Stimulated activated CD8-positive, alpha-beta memory T cell treated with anti-CD3 and anti-CD28 coated beads, Interleukin-2, amount 100 ng/mL, for 48 hours (primary cell): ENCODE measurements at regions not wholly inside any gene's neighbourhood (a gene's known extent, or its start where the extent isn't known, plus 50 kb on each side); places are given as distances from the start of the nearest gene placed in this dataset.

ENCODE experiments used
- DNase-seq, 2 donors: peaks; one replicate each; pipeline ENCODE4 v3.0.0-alpha.2; 2020; ENCODE audit warnings: low read depth in 2 of 2

DNA sequence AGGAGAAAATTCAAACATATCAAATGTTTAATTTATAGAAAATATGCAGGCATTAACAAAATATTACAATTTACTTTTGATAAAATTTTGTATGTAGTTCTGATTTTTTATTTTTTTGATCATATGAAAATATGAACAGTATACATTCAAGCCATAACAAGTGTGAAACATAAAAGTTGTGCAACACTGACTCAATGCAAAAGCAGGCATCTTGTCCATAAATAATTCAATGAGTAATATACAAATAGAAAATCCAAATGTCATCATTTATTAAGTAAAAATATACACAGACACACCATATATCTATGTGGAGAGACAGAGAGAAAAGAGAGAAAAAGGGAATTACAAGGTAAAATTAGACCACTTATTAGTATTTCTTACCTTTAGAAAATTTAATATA, 1183.9 kb downstream of the SLITRK1 start:
- no peak for DNase-seq

DNA sequence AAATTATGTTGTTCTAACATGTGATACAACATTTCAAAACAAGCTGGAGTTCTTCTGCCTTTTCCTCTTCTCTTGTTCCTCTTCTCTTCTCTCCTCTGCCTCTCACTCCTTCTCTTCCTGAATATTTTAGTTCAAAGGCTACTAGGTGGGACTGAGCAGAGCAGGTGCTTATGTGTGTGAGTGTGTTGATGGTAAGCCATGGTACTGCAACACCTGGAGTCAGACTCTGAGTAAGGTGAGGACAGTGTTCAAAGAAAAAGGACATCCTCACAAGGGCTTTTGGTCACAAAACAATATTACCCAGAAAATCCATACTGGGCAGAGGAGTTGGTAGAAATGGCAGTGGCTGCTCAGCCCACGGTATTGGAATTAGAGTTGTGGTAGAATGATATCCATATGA, 1188.7 kb downstream of the SLITRK1 start:
- DNase-seq: no peak

DNA sequence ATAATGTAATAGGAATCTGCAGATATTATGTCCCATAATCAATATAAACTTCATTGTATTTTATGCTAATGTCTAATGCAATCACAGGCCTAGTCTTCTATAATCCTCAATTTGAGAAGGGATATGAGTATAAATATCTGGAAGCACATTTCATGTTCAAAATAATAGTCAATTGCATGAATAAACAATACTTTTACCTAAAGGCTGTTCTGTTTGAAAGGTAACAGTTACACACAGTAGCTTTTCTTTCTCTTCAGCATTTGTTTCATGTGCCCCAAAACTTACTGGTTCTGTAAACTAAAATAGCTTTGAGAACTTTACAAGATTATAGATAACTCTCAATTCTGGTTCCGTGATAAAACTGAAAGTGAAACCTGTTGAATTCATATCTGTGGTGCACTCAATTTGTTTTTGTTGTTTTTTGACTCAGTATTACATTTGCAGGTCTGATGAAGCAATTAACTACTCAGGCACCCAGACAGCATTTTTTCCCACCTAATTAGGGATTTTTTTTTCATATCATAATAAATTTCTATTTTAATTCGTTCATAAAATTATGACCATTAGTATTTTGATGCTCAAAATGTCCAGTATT, 1193.8 kb downstream of the SLITRK1 start:
- DNase-seq: no peak

DNA sequence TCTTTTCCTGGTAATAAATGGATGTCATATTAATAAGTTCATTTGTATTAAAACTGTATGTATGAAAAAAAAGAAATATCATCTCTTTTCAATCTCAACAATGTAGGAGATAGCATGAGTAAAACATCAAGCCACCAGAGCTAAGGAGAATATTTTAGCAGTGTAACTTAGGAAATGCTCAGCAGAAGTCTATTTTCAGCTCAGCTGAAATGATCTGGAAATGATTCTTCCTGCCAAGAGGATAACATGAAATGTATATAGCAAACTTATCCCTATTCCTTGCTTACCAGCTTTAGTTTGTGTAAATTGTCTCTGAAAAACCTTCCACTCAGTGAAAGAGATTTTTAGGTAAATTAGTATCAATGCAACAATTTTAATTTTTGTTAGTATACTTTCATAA, 1194.4 kb downstream of the SLITRK1 start:
- no peak for DNase-seq

DNA sequence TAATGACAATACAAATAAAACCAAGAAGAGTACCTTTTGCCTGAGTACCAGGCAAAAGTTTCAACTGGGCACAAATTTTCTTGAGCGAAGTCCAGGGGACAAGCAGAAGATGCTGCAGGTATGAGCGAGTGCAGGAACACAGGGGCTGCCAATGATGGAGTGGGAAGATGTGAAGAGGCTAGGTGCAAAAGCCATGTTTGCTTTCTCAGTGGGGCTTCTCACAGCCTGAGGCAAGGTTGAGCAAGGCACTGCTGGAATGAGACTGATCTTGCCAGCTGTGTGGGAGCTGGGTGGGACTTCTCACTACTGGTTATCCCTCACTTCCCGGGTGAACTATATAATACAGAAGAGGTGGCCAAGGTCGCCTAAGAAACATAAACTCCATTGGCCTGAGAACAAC, 1200.7 kb downstream of the SLITRK1 start:
- no peak for DNase-seq

DNA sequence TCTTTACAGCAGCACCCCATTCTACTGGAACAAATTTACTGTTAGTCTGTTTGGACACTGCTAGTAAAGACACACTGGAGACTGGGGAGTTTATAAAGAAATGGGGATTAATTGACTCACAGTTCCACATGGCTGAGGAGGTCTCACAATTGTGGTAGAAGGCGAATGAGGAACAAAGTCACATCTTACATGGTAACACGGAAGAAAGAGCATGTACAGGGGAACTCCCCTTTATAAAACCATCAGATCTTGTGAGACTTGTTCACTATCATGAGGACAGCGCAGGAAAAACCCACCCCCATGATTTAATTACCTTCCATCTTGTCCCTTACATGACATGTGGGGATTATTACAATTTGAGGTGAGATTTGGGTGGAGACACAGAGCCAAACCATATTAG, 1204.2 kb downstream of the SLITRK1 start:
- DNase-seq: no peak

DNA sequence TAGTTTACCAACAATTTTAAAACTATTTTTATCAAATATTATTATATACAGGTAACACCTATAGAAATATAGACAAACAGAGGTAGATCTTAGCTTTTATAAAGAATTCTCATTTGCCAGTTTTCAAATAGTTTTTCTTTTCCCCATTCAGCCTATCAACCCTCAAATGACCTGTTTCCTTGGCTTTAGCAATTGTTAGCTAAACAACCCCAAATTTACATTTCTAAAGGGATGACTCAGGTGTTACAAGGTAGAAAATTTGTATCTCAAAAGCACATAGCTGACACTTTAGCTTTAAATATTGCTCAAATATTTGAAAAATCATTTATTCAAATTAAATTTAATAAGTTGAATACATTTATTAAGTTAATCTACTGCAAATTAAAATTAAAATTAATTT, 1207.2 kb downstream of the SLITRK1 start:
- no peak for DNase-seq

DNA sequence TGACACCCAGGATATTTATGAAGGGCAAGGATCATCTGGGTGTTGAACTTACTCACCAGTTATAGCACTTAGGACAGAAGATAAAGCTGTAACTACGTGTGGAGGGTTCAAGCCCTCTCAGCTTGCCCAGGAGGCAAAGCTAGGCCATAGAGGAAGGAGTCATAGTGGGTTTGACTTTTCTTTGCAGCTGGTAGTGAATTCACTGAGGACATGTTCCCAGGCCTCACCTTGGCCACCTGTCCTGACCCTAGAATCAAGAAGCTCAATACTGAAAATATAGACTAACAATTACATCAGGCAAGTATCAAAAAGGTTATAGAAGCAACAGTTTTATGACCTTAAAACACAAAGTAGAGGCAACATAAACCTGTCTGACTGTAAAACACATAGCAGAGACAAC, 1207.7 kb downstream of the SLITRK1 start:
- no peak for DNase-seq

DNA sequence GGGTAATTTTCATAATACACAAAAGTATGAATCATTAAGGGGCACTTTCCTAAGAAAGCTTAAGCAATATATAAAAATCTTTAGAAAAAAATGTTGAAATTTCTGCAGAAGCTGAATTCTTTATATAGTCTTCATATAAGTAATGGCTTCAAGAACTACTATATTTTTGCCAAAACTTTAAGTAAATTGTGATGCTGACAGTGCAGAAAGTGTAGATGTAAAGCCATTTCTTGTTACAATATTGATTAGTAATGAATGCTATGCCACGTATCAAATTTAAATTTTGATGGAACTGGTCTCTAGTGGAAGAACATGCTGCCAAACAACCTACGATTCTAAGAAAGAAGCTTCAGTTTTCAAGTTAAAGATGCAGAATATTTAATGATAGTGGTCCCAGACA, 1210.0 kb downstream of the SLITRK1 start:
- DNase-seq: no peak

DNA sequence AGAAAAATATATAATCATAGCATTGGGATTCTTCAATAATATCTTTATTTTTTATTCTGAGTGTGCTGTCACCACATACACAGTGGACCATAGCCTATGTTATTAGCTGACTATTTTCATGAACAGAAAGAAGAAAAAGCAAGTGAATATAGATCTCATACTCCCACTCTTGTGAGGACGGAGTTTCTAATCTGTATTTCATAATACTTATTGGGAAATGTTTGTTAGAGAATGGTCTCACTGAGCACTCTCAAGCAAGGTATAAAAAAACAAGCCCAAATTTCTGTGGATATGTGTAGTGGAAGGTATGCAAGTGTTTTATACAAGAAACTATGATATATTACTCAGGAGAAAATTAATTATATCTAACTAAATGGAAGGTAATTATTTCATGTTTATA, 1218.1 kb downstream of the SLITRK1 start:
- no peak for DNase-seq

DNA sequence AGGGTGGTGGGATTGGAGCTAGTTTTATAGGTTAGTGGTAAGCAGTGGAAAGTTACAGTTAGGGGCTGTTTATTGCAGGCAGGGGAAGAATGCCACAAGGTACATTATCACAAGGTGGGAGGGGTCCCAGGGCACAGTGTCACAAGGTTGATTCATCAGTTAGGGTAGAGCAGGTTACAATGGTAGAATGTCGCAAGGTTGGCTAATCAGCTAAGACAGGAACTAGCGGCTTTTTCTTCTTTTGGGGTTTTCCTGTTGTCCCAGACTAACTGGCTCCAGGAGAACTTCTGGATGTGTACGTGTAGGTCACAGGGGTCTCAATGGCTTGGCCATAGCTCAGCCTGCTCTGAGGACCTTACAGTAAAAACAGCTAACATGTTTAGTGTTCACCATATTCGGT, 1221.1 kb downstream of the SLITRK1 start:
- DNase-seq: no peak

DNA sequence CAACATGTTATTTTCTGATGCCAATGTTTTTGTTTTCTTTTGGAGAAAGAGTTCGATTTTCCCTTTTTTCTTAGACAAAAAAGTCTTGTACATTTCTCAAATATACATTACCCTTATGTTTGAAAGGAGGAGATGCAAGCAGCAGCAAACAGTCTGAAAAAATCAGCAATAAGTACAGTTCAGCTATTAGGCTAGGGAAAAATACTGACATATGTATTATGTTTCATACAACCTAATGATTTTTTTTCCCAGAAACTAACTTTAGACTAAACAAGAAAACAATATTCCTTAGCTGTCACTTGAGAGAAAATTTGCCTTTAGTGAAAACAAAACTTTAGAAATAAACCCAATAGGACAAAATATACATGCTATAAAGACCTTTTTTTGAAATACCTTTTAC, 1223.5 kb downstream of the SLITRK1 start:
- DNase-seq: no peak

DNA sequence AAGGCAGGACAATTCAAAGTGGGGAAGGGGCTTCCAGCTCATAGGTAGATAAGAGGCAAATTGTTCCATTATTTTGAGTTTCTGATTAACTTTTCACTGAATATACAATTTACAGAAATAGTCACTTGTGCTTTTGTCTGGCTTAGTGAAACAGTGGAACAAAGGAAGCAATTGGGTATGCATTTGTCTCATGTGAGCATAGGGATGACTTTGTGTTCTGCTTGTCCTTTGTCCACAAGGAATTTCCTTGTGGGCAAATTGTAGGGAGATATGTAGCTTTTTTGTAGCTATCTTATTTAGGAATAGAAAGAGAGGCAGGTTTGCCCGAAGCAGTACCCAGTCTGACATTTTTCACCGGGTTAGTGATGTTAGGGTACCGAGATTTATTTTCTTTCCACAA, 1224.8 kb downstream of the SLITRK1 start:
- DNase-seq: no peak

DNA sequence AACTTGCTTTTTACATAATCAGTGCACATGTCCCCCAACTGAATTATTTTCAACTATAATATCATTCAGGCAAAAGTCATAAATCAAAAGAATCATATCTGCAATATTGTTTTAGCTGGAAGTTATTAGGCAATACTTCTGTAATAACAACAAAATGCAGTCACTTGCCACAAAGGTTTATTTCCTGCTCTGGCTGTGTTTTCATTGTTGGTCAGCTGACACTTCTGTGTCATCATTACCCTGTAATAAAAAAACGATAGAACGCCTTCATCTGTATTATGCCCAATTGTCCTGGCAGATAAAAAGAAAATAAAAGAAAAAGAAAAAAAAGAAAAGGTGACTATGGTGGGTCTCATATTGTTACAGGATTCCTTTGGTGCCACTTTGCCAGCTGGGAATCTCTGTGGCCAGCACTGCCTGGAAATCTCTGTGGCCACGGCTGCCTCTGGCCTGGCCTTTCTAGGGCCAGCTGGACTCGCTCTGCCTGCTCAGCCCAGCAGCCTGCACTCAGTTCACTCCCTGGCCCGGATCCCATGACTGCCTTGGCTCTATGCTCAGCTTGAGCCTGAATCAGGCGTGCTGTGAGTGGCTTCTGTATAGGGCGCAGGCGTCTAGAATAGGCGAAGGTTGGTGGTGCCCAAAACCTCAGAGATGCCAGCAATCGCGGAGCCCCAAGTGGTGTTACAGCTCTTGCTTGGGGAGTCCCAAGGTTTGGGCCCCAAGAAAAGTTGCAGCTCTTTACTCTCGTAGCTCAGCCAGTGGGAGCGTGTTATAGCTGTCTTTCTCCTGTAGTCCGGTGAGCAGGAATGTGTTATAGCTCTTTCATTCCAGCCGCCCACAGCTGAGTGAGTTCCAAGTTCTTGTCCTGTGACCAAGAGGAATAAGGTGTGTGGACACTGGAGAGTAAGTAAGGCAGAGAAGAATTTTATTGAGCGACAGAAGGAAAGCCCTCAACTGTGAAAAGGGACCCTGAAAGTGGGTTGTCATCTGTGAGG, 1227.1 kb downstream of the SLITRK1 start:
- DNase-seq: no peak

DNA sequence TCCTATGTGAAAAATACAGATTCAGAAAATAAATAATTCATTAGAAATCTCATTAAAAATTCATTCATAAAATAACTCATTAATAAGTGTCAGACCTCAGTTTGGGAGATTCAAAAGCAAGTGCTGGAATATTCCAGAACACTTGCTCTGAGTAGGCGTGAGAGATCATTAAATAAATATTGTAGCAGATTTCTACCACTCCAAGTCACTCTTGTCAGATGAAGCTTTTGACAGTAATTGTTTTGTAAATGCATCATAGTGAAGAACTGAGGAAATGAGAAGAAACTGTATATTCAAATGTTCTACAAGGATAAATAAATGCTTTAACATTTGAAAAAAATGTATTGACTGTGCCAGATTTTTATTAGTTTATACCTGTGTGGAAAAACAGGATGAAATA, 1228.1 kb downstream of the SLITRK1 start:
- no peak for DNase-seq

DNA sequence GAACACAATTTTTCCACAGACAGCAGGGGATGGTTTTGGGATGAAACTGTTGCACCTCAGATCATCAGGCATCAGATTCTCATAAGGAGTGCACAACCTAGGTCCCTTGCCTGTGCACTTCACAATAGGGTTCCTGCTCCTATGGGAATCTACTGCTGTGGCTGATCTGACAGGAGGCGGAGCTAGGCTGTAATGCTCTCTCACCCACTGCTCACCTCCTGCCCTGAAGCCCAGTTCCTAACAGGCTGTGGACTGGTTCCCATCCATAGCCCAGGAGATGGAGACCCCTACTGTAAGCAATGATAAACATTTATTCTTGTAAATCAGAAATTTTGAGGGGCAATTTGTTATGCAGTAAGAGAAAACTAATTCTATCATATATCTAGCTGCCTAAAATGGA, 1234.7 kb downstream of the SLITRK1 start:
- no peak for DNase-seq

DNA sequence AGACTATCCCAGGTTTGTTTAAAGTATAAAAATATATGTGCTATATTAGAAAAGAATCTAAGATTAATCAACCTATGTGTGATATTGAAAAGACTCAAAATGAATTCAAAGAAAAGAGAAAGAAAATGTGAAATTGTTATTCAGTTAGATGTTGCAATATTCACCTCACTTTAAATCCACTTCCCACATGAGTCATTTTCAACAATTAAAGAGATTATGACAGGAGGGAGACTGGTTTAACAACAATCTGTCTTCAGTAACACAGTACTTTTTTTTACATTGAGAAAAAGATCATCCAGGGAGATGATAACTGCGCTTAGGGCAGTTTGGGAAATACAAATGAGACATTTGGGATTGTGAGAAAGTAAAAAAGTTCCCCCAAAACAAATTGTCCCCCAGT, 1246.2 kb downstream of the SLITRK1 start:
- no peak for DNase-seq

DNA sequence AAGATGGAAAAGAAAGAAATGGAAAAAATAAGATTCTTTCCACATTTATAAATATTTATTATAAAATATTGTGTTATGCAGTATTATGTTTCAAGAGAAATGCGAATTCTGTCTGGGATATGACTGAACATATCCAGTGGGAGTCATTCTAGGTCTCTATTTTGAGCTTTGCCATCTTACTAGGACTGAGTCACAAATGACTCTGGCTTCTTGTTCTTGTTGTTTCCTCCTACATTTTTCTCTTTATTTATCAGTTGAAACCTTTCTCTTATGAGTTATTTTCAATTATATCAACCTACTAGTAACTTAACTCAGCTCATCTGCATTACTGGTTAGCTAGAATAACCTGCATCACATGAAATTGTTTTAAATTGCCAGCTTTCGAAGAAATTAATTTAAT, 1247.3 kb downstream of the SLITRK1 start:
- no peak for DNase-seq

DNA sequence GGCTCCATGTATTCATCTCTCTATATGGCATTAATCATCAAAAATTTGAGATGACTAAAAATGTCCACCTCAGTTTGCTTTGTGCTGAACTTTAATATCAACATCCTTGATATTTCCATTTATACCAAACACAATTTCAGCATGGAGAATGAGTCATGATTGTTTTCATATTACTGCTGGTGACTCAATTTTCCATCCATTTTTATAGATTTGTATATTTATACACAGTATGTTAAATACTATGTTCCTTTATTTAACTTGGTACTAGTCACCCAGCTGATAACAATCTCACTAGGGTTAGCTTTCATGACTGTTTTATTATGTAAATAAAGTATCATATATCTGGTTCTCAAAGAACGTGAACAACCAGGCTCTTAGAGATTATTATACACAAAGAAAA, 1255.1 kb downstream of the SLITRK1 start:
- no peak for DNase-seq

DNA sequence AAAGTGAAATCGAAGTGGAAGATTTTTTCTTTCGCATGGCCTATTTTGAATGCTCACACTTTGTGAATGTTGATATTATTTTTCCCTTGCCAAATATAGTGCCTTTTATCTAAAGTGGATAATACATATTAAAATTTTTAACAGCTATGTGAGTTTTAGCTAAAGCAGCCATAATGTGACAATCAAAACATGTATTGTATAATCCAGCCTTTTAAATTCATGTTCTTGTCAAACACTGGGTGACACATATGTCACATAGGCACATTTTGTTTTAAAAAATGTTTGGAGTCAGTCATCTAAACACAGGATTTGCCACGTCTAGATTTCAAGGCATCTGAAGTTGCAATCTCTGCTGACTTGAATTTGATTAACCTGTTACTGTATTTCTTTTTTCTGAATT, 1256.6 kb downstream of the SLITRK1 start:
- DNase-seq: no peak

DNA sequence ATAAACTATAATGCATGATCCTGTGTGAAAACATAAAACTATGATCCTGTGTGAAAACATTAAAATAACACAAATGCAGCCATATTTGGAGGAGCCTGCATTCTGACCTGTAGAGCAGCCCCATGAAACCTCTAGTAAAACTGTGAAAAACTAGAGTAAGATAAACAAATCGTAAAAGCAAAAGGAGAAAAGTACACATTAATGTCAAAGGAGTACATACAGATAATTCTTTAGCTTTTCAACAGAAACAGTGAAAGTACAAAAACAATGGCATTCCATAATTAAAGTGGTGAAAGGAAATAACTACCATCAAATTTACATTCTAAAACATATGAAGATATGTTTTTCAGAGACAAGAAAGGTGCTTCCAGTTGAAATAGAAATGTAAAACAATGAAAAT, 1267.2 kb downstream of the SLITRK1 start:
- DNase-seq: no peak

DNA sequence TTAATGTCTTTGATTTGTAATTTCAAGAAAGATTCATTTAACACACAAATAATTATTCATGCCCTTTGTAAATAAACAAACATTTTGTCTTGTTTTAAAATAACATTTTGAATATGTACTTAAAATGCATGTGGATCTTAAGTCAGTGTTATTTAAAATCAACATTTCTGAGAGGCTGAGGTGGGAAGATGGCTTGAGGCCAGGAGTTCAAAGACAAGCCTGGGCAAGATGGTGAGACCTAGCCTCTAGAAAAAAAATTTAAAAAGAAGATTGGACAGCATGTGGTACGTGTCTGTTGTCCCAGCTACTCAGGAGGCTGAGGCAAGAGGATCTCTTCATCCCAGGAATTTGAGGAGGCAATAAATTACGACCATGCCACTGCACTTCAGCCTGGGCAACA, 1268.2 kb downstream of the SLITRK1 start:
- no peak for DNase-seq

DNA sequence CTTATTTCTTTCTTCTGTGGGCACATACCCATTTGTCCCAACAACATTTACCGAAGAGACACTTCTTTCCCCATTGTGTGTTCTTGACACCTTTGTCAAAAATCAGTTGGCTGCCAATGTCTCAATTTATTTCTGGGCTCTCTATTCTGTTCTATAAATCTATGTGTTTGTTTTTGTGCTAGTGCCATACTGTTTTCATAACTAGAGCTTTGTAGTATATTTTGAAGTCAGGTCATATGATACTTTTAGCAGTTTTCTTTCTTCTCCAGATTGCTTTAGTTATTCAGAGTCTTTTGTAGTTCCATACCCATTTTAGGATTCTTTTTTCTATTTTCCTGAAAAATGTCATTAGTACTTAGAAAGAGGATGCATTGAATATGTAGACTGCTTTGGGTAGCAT, 1276.3 kb downstream of the SLITRK1 start:
- DNase-seq: no peak
